Progenitor cell of endocrine pancreas (in vitro differentiated cells): ENCODE measurements at regions not wholly inside any gene's neighbourhood (a gene's known extent, or its start where the extent isn't known, plus 50 kb on each side); places are given as distances from the start of the nearest gene placed in this dataset.

Experiments
- DNase-seq: peaks from one replicate; pipeline ENCODE4 v3.0.0; 2021; ENCODE audit warnings: low spot score; ENCODE audit not compliant: unreplicated experiment
- H3K27ac Mint-ChIP-seq: 2 replicates; pipeline ENCODE4 v1.8.0; 2021; ENCODE audit warnings: mild to moderate bottlenecking, moderate library complexity, mixed read lengths
- H3K27me3 Mint-ChIP-seq: 2 replicates; pipeline ENCODE4 v1.8.0; 2021; ENCODE audit warnings: mixed read lengths
- H3K36me3 Mint-ChIP-seq: 2 replicates; pipeline ENCODE4 v1.8.0; 2022; ENCODE audit warnings: mixed read lengths; ENCODE audit not compliant: insufficient read depth
- H3K4me1 Mint-ChIP-seq: 2 replicates; pipeline ENCODE4 v1.8.0; 2021; ENCODE audit warnings: low read depth, mixed read lengths
- H3K4me3 Mint-ChIP-seq: 2 replicates; pipeline ENCODE4 v1.8.0; 2021; ENCODE audit warnings: low read depth, mild to moderate bottlenecking, moderate library complexity, mixed read lengths
- H3K9me3 Mint-ChIP-seq: 2 replicates; pipeline ENCODE4 v1.8.0; 2021; ENCODE audit warnings: low read depth, mixed read lengths
- TF ChIP-seq, protein P1 (sequence below): fragments of 200-600 bp; sonication (generic); IDR thresholded peaks from one replicate; pipeline ENCODE4 v1.5.0; 2021; ENCODE audit warnings: antibody characterized with exemption, mild to moderate bottlenecking; ENCODE audit not compliant: unreplicated experiment

DNA sequence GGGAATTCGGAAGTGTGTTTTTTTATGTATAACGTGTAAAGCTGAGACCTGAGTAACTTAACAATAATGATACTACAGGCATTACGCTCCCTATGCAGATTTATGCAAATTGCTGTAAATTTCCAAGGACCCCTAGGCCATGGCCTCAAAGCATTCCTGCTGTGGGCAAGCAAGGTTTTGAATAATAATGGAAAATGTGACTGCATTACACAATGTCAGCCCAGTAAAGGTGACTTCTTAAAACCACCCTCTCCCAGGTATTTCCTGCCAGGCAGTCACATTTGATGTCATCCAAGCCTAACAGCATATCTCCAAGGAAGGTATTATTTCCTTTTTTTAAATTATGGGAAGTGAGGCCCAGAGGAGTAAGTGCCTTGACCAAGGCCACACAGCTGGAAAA, 621.0 kb downstream of the BCL11B start:
- Mint-ChIP-seq H3K4me1 (no peaks in the 10 kb centered on the region), H3K9me3 (peaks cover 5% of the 10 kb centered on the region), H3K27me3 (peaks cover 3% of the 10 kb centered on the region), H3K27ac (no peak overlapping the region), H3K4me3 (no peak overlapping the region), H3K36me3 (no peaks in the 10 kb centered on the region)
- no peak for DNase-seq
- TF ChIP-seq, protein P1, sequence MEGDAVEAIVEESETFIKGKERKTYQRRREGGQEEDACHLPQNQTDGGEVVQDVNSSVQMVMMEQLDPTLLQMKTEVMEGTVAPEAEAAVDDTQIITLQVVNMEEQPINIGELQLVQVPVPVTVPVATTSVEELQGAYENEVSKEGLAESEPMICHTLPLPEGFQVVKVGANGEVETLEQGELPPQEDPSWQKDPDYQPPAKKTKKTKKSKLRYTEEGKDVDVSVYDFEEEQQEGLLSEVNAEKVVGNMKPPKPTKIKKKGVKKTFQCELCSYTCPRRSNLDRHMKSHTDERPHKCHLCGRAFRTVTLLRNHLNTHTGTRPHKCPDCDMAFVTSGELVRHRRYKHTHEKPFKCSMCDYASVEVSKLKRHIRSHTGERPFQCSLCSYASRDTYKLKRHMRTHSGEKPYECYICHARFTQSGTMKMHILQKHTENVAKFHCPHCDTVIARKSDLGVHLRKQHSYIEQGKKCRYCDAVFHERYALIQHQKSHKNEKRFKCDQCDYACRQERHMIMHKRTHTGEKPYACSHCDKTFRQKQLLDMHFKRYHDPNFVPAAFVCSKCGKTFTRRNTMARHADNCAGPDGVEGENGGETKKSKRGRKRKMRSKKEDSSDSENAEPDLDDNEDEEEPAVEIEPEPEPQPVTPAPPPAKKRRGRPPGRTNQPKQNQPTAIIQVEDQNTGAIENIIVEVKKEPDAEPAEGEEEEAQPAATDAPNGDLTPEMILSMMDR = no peak

DNA sequence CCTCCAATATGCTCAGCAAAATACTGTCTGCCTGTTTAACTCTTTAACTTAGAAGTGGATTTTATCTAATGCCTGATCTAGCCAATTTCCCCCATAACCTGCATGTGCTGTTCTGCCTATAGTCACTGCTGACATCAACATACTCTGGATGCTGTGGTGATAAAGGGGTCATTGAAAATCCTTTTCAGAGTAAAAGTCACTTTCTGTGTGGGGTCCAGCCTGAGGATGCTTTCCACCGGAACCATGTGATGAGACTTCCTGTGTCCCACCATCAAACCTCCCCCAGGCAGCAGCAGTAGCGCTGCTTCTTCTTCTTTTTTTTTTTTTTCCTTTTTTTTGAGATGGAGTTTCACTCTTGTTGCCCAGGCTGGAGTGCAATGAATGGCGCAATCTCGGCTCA, 607.0 kb downstream of the BCL11B start:
- TF ChIP-seq, protein P1 = no peak
- no peak for DNase-seq
- no peak overlapping the region for H3K27ac Mint-ChIP-seq
- peaks cover 5% of the 10 kb centered on the region for H3K4me1 Mint-ChIP-seq
- H3K4me3 Mint-ChIP-seq = no peak overlapping the region
- H3K27me3 Mint-ChIP-seq = peaks cover 51% of the 10 kb centered on the region
- no peaks in the 10 kb centered on the region for H3K9me3 Mint-ChIP-seq
- no peaks in the 10 kb centered on the region for H3K36me3 Mint-ChIP-seq

DNA sequence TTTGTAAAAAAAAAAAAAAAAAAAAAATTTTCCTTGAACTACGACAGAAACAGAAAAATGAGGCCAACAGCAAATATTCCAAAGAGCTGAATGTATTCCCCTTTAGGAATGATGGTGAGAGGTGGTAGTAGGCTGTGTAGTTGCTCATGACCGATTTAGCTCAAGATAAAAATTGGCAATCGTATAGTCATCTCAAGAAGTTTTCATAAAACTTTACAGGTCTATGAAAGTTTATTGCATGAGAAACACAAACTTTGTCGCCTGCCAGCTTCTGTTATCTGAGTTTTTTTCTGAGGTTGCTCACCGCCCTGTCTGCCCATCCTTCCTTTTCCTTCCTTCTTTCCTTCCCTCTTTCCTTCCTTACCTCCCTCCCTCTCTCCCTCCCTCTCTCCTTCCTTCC, 605.5 kb downstream of the BCL11B start:
- Mint-ChIP-seq H3K9me3 (no peaks in the 10 kb centered on the region), H3K36me3 (no peaks in the 10 kb centered on the region), H3K27ac (no peak overlapping the region), H3K4me1 (peaks cover 5% of the 10 kb centered on the region), H3K27me3 (peaks cover 63% of the 10 kb centered on the region), H3K4me3 (no peak overlapping the region)
- no peak for DNase-seq
- TF ChIP-seq, protein P1 = no peak

DNA sequence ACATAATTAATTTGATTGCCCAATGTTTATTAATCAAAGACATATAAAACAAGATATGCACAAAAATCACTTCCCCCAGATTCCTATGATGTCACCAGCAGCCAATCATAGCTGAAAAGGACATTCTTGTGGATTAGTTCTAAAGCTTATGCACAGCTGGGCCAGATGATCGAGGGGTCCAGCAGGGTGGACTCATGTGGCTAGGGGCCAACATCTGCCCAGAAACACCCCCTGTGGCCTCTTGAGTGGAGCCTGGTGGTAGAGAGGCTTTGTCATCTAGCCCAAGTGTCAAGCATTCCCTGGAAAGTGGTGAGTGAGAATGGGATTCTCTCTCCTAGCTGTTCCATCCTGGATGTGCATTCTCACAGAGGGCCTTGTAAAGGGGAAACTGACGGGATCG, 590.0 kb downstream of the BCL11B start:
- no peak for DNase-seq
- Mint-ChIP-seq H3K27ac (no peak overlapping the region), H3K9me3 (peaks cover 8% of the 10 kb centered on the region), H3K36me3 (no peaks in the 10 kb centered on the region), H3K27me3 (peaks cover 52% of the 10 kb centered on the region), H3K4me3 (no peak overlapping the region), H3K4me1 (no peaks in the 10 kb centered on the region)
- TF ChIP-seq, protein P1 = no peak

DNA sequence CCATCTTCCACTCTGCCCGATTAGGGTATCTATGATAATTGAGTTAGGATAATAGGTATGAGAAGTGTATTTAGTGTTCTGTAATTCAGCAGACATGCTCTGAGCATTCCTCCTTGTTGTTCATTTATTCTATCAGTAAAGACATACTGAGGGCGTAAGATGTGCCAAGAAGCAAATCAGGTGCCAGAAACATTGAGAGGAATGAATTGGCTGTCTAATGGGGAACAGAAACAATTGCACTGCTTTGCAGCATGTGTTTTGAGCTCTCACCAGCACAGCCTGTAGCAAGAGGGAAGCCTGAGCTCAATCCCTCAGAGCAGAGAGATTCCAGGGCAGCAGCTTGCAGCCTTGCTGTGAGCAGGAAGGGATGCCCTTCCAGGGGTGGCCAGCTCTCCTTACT, 589.3 kb downstream of the BCL11B start:
- H3K36me3 Mint-ChIP-seq = no peaks in the 10 kb centered on the region

More for the DNA sequence above, 589.3 kb downstream of the BCL11B start:
- peaks cover 56% of the 10 kb centered on the region for H3K27me3 Mint-ChIP-seq
- TF ChIP-seq, protein P1 = no peak
- no peak overlapping the region for H3K4me3 Mint-ChIP-seq
- DNase-seq = no peak
- peaks cover 5% of the 10 kb centered on the region for H3K9me3 Mint-ChIP-seq
- H3K27ac Mint-ChIP-seq = peak overlapping the region; percentile 5
- no peaks in the 10 kb centered on the region for H3K4me1 Mint-ChIP-seq
